ENCODE measurements at regions not wholly inside any gene's neighbourhood (a gene's known extent, or its start where the extent isn't known, plus 50 kb on each side); places are given as distances from the start of the nearest gene placed in this dataset.

GRCh38 chr14:105846312-105846711 is 319.9 kb downstream of the TMEM121 start:
- no peaks in the 10 kb centered on the region for H3K4me1 ChIP-seq
- intact Hi-C loops (cut with DNase I; ENCODE audit: low total_unique reads) = no loop called here
- H3K27ac ChIP-seq = no peak overlapping the region
- H3K36me3 ChIP-seq = no peaks in the 10 kb centered on the region
- H3K27me3 ChIP-seq = peaks cover 0 to 11% of the 10 kb centered on the region in 2 donors
- DNase-seq = peak in 1 of 2 donors; percentile 7
- no peaks in the 10 kb centered on the region for H3K9me3 ChIP-seq
- H3K4me3 ChIP-seq = no peak overlapping the region
- no peak for TF ChIP-seq CTCF (IDR thresholded peaks at IDR 0.05)

- H3K9me3 ChIP-seq = no peaks in the 10 kb centered on the region
- DNase-seq = peak in 1 of 2 donors; percentile 7
- H3K4me3 ChIP-seq = no peak overlapping the region
- H3K27me3 ChIP-seq = peaks cover 0 to 11% of the 10 kb centered on the region in 2 donors
- no peak for TF ChIP-seq CTCF (IDR thresholded peaks at IDR 0.05)
- no peak overlapping the region for H3K27ac ChIP-seq
- no peaks in the 10 kb centered on the region for H3K4me1 ChIP-seq
- no peaks in the 10 kb centered on the region for H3K36me3 ChIP-seq
- intact Hi-C loops (cut with DNase I; ENCODE audit: low total_unique reads) = no loop called here
Observed at GRCh38 chr14:105847400-105847799, 321.0 kb downstream of the TMEM121 start.

- H3K9me3 ChIP-seq = no peaks in the 10 kb centered on the region
- intact Hi-C loops (cut with DNase I; ENCODE audit: low total_unique reads) = no loop called here
- no peaks in the 10 kb centered on the region for H3K4me1 ChIP-seq
- H3K36me3 ChIP-seq = no peaks in the 10 kb centered on the region
- no peak overlapping the region for H3K27ac ChIP-seq
- DNase-seq = no peak
- no peak for TF ChIP-seq CTCF (IDR thresholded peaks at IDR 0.05)
- no peak overlapping the region for H3K4me3 ChIP-seq
- peaks cover 0 to 11% of the 10 kb centered on the region in 2 donors for H3K27me3 ChIP-seq
Observed at GRCh38 chr14:105848570-105848969, 322.2 kb downstream of the TMEM121 start.

GRCh38 chr14:105849933-105850626 is 323.7 kb downstream of the TMEM121 start:
- TF ChIP-seq CTCF (IDR thresholded peaks at IDR 0.05) = no peak
- Histone ChIP-seq H3K4me1 (no peaks in the 10 kb centered on the region), H3K9me3 (no peaks in the 10 kb centered on the region), H3K27ac (no peak overlapping the region), H3K27me3 (peaks cover 0 to 5% of the 10 kb centered on the region in 2 donors), H3K36me3 (no peaks in the 10 kb centered on the region), H3K4me3 (no peak overlapping the region)
- intact Hi-C loops (cut with DNase I; ENCODE audit: low total_unique reads) = no loop called here
- no peak for DNase-seq

GRCh38 chr14:105850853-105851581 is 324.6 kb downstream of the TMEM121 start:
- H3K4me3 ChIP-seq = no peak overlapping the region
- TF ChIP-seq CTCF (IDR thresholded peaks at IDR 0.05) = no peak
- intact Hi-C loops (cut with DNase I; ENCODE audit: low total_unique reads) = no loop called here
- H3K4me1 ChIP-seq = no peaks in the 10 kb centered on the region
- H3K9me3 ChIP-seq = no peaks in the 10 kb centered on the region
- no peaks in the 10 kb centered on the region for H3K36me3 ChIP-seq
- DNase-seq = peak; percentile 14 to 52
- no peaks in the 10 kb centered on the region for H3K27me3 ChIP-seq
- no peak overlapping the region for H3K27ac ChIP-seq

All from tibial artery (tissue), 4 donors.